CD4-positive, alpha-beta T cell (primary cell): ENCODE measurements at regions not wholly inside any gene's neighbourhood (a gene's known extent, or its start where the extent isn't known, plus 50 kb on each side); places are given as distances from the start of the nearest gene placed in this dataset.

ENCODE experiments used
- ATAC-seq: fragments of 200-7000 bp; cut with Tn5 transposase; one replicate; pipeline ENCODE4 v1.10.0; 2022; ENCODE audit warnings: mild to moderate bottlenecking; ENCODE audit not compliant: poor library complexity
- CTCF ChIA-PET: fragments of 350-600 bp; sonication (Branson Sonifier 250); formaldehyde crosslinking; loops from one replicate; lab custom pipeline; 2021; ENCODE audit warnings: antibody characterized with exemption, inconsistent platforms; lab: Charles Lee
- POLR2A ChIA-PET: fragments of 350-600 bp; sonication (Branson Sonifier 250); formaldehyde crosslinking; loops from one replicate; lab custom pipeline; 2021; ENCODE audit warnings: antibody characterized with exemption, inconsistent platforms; lab: Charles Lee
- DNase-seq, 14 experiments: peaks; one replicate each; pipeline ENCODE4 v3.0.0-alpha.2; 2013 to 2020; ENCODE audit warnings: mixed read lengths in 2 of 14
- H3K27ac ChIP-seq, 2 donors: one replicate each; pipeline versions ENCODE4 v1.5.1 to v1.7.0; 2013; ENCODE audit warnings: low read length in 2 of 2, low read depth in 1 of 2, mild to moderate bottlenecking in 1 of 2
- H3K27me3 ChIP-seq, 2 experiments: 1 replicate in 1 of 2; 2 replicates in 1 of 2; pipeline versions ENCODE4 v1.6.1 to v1.7.0; 2013; ENCODE audit warnings: low read length in 2 of 2, control low read depth in 1 of 2, mild to moderate bottlenecking in 1 of 2, moderate library complexity in 1 of 2; ENCODE audit not compliant: insufficient read depth in 2 of 2, control insufficient read depth in 1 of 2
- H3K36me3 ChIP-seq: one replicate; pipeline ENCODE4 v1.6.1; 2013; ENCODE audit warnings: low read length, control low read depth; ENCODE audit not compliant: insufficient read depth
- H3K4me1 ChIP-seq: one replicate; pipeline ENCODE4 v1.6.1; 2013; ENCODE audit warnings: low read length, control low read depth; ENCODE audit not compliant: insufficient read depth
- H3K4me3 ChIP-seq: one replicate; pipeline ENCODE4 v1.5.1; 2013; ENCODE audit warnings: mild to moderate bottlenecking, low read length, moderate library complexity
- H3K9me3 ChIP-seq, 2 experiments: 1 replicate in 1 of 2; 2 replicates in 1 of 2; pipeline versions ENCODE4 v1.6.1 to v1.7.0; 2013; ENCODE audit warnings: low read length in 2 of 2, mild to moderate bottlenecking in 2 of 2, control low read depth in 1 of 2, moderate library complexity in 1 of 2; ENCODE audit not compliant: control insufficient read depth in 1 of 2, insufficient read depth in 1 of 2
- H3K27ac Mint-ChIP-seq: one replicate; pipeline ENCODE4 v1.8.0; 2020; ENCODE audit warnings: mixed read lengths
- H3K27me3 Mint-ChIP-seq: one replicate; pipeline ENCODE4 v1.8.0; 2021; ENCODE audit warnings: mixed read lengths
- H3K36me3 Mint-ChIP-seq: one replicate; pipeline ENCODE4 v1.8.0; 2021; ENCODE audit warnings: low read depth, mixed read lengths
- H3K4me1 Mint-ChIP-seq: one replicate; pipeline ENCODE4 v1.8.0; 2021; ENCODE audit warnings: low read depth, mixed read lengths
- H3K4me3 Mint-ChIP-seq: one replicate; pipeline ENCODE4 v1.8.0; 2020; ENCODE audit warnings: mild to moderate bottlenecking, mixed read lengths
- H3K9me3 Mint-ChIP-seq: one replicate; pipeline ENCODE4 v1.8.0; 2020; ENCODE audit warnings: mixed read lengths
- CTCF ChIP-seq: fragments of 200-600 bp; IDR thresholded peaks from one replicate; pipeline ENCODE4 v1.8.0; 2022; ENCODE audit warnings: antibody characterized with exemption, mild to moderate bottlenecking
- intact Hi-C, 2 experiments: fragments of 100-400 bp; cut with DNase I in 1 of 2; cut with micrococcal nuclease in 1 of 2; formaldehyde crosslinking; loops; one replicate each; pipeline versions ENCODE4 v1.15.1 to v1.9.0; 2023 to 2025; cut with DNase I, micrococcal nuclease

GRCh38 chr15:98178861-98179260, 218.4 kb downstream of the ARRDC4 start:
- ChIA-PET POLR2A (no interaction called here), CTCF (interaction anchor here (1.6 kb wide), 1 partner anchor 25 kb away, joined by 5 read pairs; no protein-coding TSS in a partner anchor)
- TF ChIP-seq CTCF = no peak
- H3K27ac ChIP-seq = no peak overlapping the region
- Mint-ChIP-seq H3K36me3 (no peaks in the 10 kb centered on the region), H3K4me1 (peaks cover 11% of the 10 kb centered on the region), H3K9me3 (no peaks in the 10 kb centered on the region), H3K27ac (no peak overlapping the region), H3K27me3 (peaks cover 24% of the 10 kb centered on the region), H3K4me3 (no peak overlapping the region)
- no peak overlapping the region for H3K4me3 ChIP-seq
- no peaks in the 10 kb centered on the region for H3K36me3 ChIP-seq
- no peaks in the 10 kb centered on the region for H3K9me3 ChIP-seq
- no peak for DNase-seq
- no peak for ATAC-seq
- H3K4me1 ChIP-seq = no peaks in the 10 kb centered on the region
- H3K27me3 ChIP-seq = peaks cover 2 to 4% of the 10 kb centered on the region in 2 experiments
- intact Hi-C loops = loop anchor here (1.0 kb wide), 1 partner anchor 270 kb away; no protein-coding TSS in a partner anchor

- Mint-ChIP-seq H3K4me3 (no peak overlapping the region), H3K27me3 (peaks cover 17% of the 10 kb centered on the region), H3K4me1 (no peaks in the 10 kb centered on the region), H3K9me3 (no peaks in the 10 kb centered on the region), H3K27ac (no peak overlapping the region), H3K36me3 (no peaks in the 10 kb centered on the region)
- ChIA-PET CTCF (no interaction called here), POLR2A (no interaction called here)
- DNase-seq (no peak), ATAC-seq (no peak)
- Histone ChIP-seq H3K9me3 (peaks cover 0 to 4% of the 10 kb centered on the region in 2 experiments), H3K27me3 (no peaks in the 10 kb centered on the region), H3K27ac (no peak overlapping the region), H3K4me1 (no peaks in the 10 kb centered on the region), H3K4me3 (no peak overlapping the region), H3K36me3 (no peaks in the 10 kb centered on the region)
- intact Hi-C loops = no loop called here
- no peak for TF ChIP-seq CTCF
These were observed 227.0 kb downstream of the ARRDC4 start for GRCh38 chr15:98187549-98187948.

GRCh38 chr15:98190914-98191313, 230.4 kb downstream of the ARRDC4 start:
- H3K4me3 Mint-ChIP-seq = no peak overlapping the region
- H3K4me1 Mint-ChIP-seq = no peaks in the 10 kb centered on the region
- no peaks in the 10 kb centered on the region for H3K9me3 Mint-ChIP-seq
- H3K27ac Mint-ChIP-seq = no peak overlapping the region
- no peaks in the 10 kb centered on the region for H3K36me3 ChIP-seq
- ATAC-seq = no peak
- no peaks in the 10 kb centered on the region for H3K36me3 Mint-ChIP-seq
- POLR2A ChIA-PET = no interaction called here
- H3K9me3 ChIP-seq = peaks cover 0 to 4% of the 10 kb centered on the region in 2 experiments
- H3K4me3 ChIP-seq = no peak overlapping the region
- H3K27me3 Mint-ChIP-seq = peaks cover 18% of the 10 kb centered on the region
- H3K4me1 ChIP-seq = no peaks in the 10 kb centered on the region
- CTCF ChIA-PET = no interaction called here
- no peak for TF ChIP-seq CTCF
- H3K27ac ChIP-seq = no peak overlapping the region
- H3K27me3 ChIP-seq = no peaks in the 10 kb centered on the region
- intact Hi-C loops = no loop called here
- DNase-seq = no peak
